Mesothelial cell of epicardium (in vitro differentiated cells): ENCODE measurements at regions not wholly inside any gene's neighbourhood (a gene's known extent, or its start where the extent isn't known, plus 50 kb on each side); places are given as distances from the start of the nearest gene placed in this dataset.

Experiments used
- DNase-seq, 2 experiments: peaks; one replicate each; pipeline ENCODE4 v3.0.0; 2021; ENCODE audit warnings: low spot score in 2 of 2; ENCODE audit not compliant: unreplicated experiment in 2 of 2
- H3K27ac Mint-ChIP-seq: 2 replicates; pipeline ENCODE4 v1.8.0; 2021; ENCODE audit warnings: mixed read lengths
- H3K27me3 Mint-ChIP-seq: 2 replicates; pipeline ENCODE4 v1.8.0; 2021; ENCODE audit warnings: low read depth, mixed read lengths
- H3K36me3 Mint-ChIP-seq: 2 replicates; pipeline ENCODE4 v1.8.0; 2021; ENCODE audit warnings: mixed read lengths
- H3K4me1 Mint-ChIP-seq: 2 replicates; pipeline ENCODE4 v1.8.0; 2021; ENCODE audit warnings: mixed read lengths
- H3K4me3 Mint-ChIP-seq: 2 replicates; pipeline ENCODE4 v1.8.0; 2021; ENCODE audit warnings: mild to moderate bottlenecking, moderate library complexity, mixed read lengths
- H3K9me3 Mint-ChIP-seq: 2 replicates; pipeline ENCODE4 v1.8.0; 2021; ENCODE audit warnings: mixed read lengths
- TF ChIP-seq, protein P1 (sequence below): fragments of 200-600 bp; sonication (generic); IDR thresholded peaks from one replicate; pipeline ENCODE4 v1.5.0; 2021; ENCODE audit warnings: antibody characterized with exemption; ENCODE audit not compliant: unreplicated experiment

GRCh38 chrX:46298821-46299220 is 246.4 kb downstream of the ZNF674 start:
- no peaks in the 10 kb centered on the region for H3K4me1 Mint-ChIP-seq

DNA sequence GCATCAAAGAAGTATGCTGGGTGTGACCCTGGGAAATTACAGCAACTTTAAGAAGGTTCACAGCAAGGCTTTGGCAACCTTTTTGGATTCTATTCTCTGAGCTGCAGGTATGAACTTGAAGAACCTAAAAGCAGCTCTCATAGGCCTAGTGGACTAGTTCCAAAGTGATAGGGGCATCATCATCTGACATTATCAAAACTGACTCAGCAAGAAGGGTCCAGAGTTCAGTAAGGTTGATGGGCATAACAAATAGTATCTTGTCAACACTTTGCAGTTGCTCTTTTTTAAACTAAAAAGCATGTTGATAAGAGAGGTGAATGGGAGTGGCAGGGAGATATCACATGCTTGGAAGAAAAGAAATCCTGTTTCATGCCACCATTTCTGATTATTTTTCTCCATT is 249.3 kb downstream of the ZNF674 start:
- Mint-ChIP-seq H3K27me3 (no peaks in the 10 kb centered on the region), H3K9me3 (peaks cover 47% of the 10 kb centered on the region), H3K36me3 (no peaks in the 10 kb centered on the region), H3K4me1 (no peaks in the 10 kb centered on the region), H3K27ac (no peak overlapping the region), H3K4me3 (no peak overlapping the region)
- TF ChIP-seq, protein P1, sequence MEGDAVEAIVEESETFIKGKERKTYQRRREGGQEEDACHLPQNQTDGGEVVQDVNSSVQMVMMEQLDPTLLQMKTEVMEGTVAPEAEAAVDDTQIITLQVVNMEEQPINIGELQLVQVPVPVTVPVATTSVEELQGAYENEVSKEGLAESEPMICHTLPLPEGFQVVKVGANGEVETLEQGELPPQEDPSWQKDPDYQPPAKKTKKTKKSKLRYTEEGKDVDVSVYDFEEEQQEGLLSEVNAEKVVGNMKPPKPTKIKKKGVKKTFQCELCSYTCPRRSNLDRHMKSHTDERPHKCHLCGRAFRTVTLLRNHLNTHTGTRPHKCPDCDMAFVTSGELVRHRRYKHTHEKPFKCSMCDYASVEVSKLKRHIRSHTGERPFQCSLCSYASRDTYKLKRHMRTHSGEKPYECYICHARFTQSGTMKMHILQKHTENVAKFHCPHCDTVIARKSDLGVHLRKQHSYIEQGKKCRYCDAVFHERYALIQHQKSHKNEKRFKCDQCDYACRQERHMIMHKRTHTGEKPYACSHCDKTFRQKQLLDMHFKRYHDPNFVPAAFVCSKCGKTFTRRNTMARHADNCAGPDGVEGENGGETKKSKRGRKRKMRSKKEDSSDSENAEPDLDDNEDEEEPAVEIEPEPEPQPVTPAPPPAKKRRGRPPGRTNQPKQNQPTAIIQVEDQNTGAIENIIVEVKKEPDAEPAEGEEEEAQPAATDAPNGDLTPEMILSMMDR: no peak
- DNase-seq: no peak

More at GRCh38 chrX:46298821-46299220, 246.4 kb downstream of the ZNF674 start:
- Mint-ChIP-seq H3K36me3 (no peaks in the 10 kb centered on the region), H3K4me3 (no peak overlapping the region), H3K27ac (no peak overlapping the region), H3K27me3 (no peaks in the 10 kb centered on the region), H3K9me3 (peaks cover 35% of the 10 kb centered on the region)
- TF ChIP-seq, protein P1: no peak
- no peak for DNase-seq

GRCh38 chrX:46294234-46294633 is 251.0 kb downstream of the ZNF674 start:
- peaks cover 55% of the 10 kb centered on the region for H3K9me3 Mint-ChIP-seq
- no peak for DNase-seq
- H3K4me1 Mint-ChIP-seq: no peaks in the 10 kb centered on the region
- no peaks in the 10 kb centered on the region for H3K36me3 Mint-ChIP-seq
- no peaks in the 10 kb centered on the region for H3K27me3 Mint-ChIP-seq
- H3K4me3 Mint-ChIP-seq: no peak overlapping the region
- no peak overlapping the region for H3K27ac Mint-ChIP-seq
- TF ChIP-seq, protein P1: no peak

DNA sequence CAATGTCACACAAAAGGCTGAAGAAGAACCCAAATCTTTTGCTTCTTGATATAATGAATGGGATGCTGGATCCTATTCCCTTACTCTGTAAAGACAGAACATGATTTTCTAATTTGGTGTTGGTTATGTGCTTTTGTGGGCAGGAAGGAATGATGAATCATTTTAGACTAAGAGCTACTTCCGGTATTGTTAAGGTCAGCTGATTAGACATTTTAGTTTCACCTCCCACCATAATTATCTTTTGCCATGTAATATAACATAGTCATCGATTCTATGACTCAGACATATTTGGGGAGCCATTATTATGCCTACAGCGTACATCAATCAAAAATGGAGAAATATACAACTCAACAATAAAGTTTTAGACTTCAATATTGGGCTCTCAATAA is 265.3 kb downstream of the ZNF674 start:
- H3K9me3 Mint-ChIP-seq: peaks cover 11% of the 10 kb centered on the region
- no peak overlapping the region for H3K27ac Mint-ChIP-seq
- TF ChIP-seq, protein P1: no peak
- peaks cover 3% of the 10 kb centered on the region for H3K4me1 Mint-ChIP-seq
- no peaks in the 10 kb centered on the region for H3K27me3 Mint-ChIP-seq
- no peak overlapping the region for H3K4me3 Mint-ChIP-seq
- H3K36me3 Mint-ChIP-seq: no peaks in the 10 kb centered on the region
- no peak for DNase-seq

DNA sequence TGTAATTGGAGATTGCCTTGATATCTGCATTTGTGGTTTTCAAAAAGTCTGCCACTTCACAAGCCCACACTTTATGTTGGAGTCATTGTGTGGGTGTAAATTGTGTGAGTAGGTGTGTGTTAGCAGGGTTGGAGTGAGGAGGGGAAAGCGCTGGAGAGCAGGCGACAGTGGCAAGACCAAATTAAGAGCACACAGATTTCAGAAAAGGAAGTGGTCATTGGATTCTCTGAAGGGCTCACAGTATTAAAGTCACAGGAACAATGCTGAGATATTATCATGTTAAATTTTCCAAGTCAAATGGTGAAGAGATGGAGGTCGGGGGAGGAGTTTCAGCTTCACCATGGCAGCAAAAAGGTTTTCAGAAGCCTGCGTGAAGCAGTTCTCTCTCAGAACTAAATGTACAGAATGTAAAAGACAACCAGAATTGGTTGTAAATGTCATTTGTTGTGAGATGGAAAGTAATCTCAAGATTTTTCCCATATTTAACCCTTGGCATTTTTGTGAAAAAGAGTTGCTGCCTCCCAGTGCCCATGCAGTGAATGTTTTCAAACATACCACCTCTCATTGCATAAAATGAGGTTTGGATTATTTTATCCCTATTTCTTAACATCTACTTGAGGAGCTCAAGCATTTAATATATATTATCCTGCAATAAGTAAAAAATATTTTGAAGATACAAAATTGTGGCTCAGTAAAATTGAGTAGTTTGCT is 265.9 kb downstream of the ZNF674 start:
- H3K27me3 Mint-ChIP-seq: no peaks in the 10 kb centered on the region
- H3K9me3 Mint-ChIP-seq: peaks cover 12% of the 10 kb centered on the region
- no peak overlapping the region for H3K4me3 Mint-ChIP-seq
- H3K4me1 Mint-ChIP-seq: peaks cover 3% of the 10 kb centered on the region
- H3K27ac Mint-ChIP-seq: no peak overlapping the region
- no peaks in the 10 kb centered on the region for H3K36me3 Mint-ChIP-seq
- DNase-seq: no peak
- TF ChIP-seq, protein P1: no peak
